PC-3 (cell line): ENCODE measurements at regions not wholly inside any gene's neighbourhood (a gene's known extent, or its start where the extent isn't known, plus 50 kb on each side); places are given as distances from the start of the nearest gene placed in this dataset.

Experiments used
- ATAC-seq: fragments of 200-7000 bp; cut with Tn5 transposase; 2 replicates; pipeline ENCODE4 v1.9.1; 2020; ENCODE audit warnings: mild to moderate bottlenecking, moderate library complexity
- BruUV-seq: library from RNA; stranded (reverse); fragments of 400-500 nt; replicated peaks from 2 replicates; lab custom pipeline; 2021; lab: Mats Ljungman, UMichigan
- CTCF ChIA-PET: fragments of 300-600 bp; sonication (Branson Sonifier 250); formaldehyde crosslinking; loops from one replicate; lab custom pipeline; 2022; ENCODE audit warnings: antibody characterized with exemption; lab: Charles Lee
- POLR2A ChIA-PET: fragments of 300-600 bp; sonication (Branson Sonifier 250); formaldehyde crosslinking; loops from one replicate; lab custom pipeline; 2022; ENCODE audit warnings: antibody characterized with exemption; ENCODE audit not compliant: unreplicated experiment; lab: Charles Lee
- DNase-seq: peaks from one replicate; pipeline ENCODE4 v3.0.0-alpha.2; 2015
- H2AFZ ChIP-seq: fragments of 300-600 bp; sonication (generic); 2 replicates; pipeline ENCODE4 v1.6.0; 2016; ENCODE audit warnings: antibody characterized with exemption, low read length
- H3F3A ChIP-seq: fragments of 300-600 bp; sonication (generic); one replicate; pipeline ENCODE4 v1.6.0; 2017; ENCODE audit warnings: antibody characterized with exemption, low read length, control low read depth, mild to moderate bottlenecking; ENCODE audit not compliant: unreplicated experiment
- H3K27ac ChIP-seq: fragments of 300-600 bp; sonication (generic); 2 replicates; pipeline ENCODE4 v1.5.1; 2016; ENCODE audit warnings: mild to moderate bottlenecking, low read length
- H3K27me3 ChIP-seq: fragments of 300-600 bp; sonication (generic); 2 replicates; pipeline ENCODE4 v1.6.1; 2016; ENCODE audit warnings: low read length, mixed read lengths
- H3K36me3 ChIP-seq: fragments of 300-600 bp; sonication (generic); 2 replicates; pipeline ENCODE4 v1.6.1; 2016; ENCODE audit warnings: low read depth, mixed run types, low read length, mixed read lengths
- H3K4me1 ChIP-seq: fragments of 300-600 bp; sonication (generic); 2 replicates; pipeline ENCODE4 v1.5.1; 2016; ENCODE audit warnings: low read length; ENCODE audit not compliant: insufficient read depth
- H3K4me2 ChIP-seq: fragments of 300-600 bp; sonication (generic); 2 replicates; pipeline ENCODE4 v1.6.0; 2016; ENCODE audit warnings: low read length
- H3K4me3 ChIP-seq: fragments of 300-600 bp; sonication (generic); 2 replicates; pipeline ENCODE4 v1.5.1; 2016; ENCODE audit warnings: mild to moderate bottlenecking, low read length, mixed read lengths
- H3K79me2 ChIP-seq: fragments of 300-600 bp; sonication (generic); 2 replicates; pipeline ENCODE4 v1.6.1; 2017; ENCODE audit warnings: low read length, mixed read lengths
- H3K9ac ChIP-seq: fragments of 300-600 bp; sonication (generic); 2 replicates; pipeline ENCODE4 v1.6.0; 2016; ENCODE audit warnings: mild to moderate bottlenecking, low read length
- H3K9me2 ChIP-seq: fragments of 300-600 bp; sonication (generic); replicated peaks from 2 replicates; pipeline ENCODE4 v1.6.1; 2016; ENCODE audit warnings: mixed run types, low read length, mixed read lengths
- H3K9me3 ChIP-seq: fragments of 300-600 bp; sonication (generic); 2 replicates; pipeline ENCODE4 v1.6.1; 2016; ENCODE audit warnings: low read length, mixed read lengths
- H4K20me1 ChIP-seq: fragments of 300-600 bp; sonication (generic); 2 replicates; pipeline ENCODE4 v1.6.1; 2016; ENCODE audit warnings: low read length, mixed read lengths
- CTCF ChIP-seq: fragments of 300-600 bp; sonication (generic); conservative IDR thresholded peaks from 2 replicates; pipeline ENCODE4 v1.5.1; 2017; ENCODE audit warnings: antibody characterized with exemption, low read depth, mild to moderate bottlenecking, low read length
- EZH2 ChIP-seq: fragments of 300-600 bp; sonication (generic); IDR thresholded peaks from one replicate; pipeline ENCODE4 v1.6.1; 2017; ENCODE audit warnings: antibody characterized with exemption, mild to moderate bottlenecking, low read length; ENCODE audit not compliant: unreplicated experiment
- EZH2phosphoT487 ChIP-seq: fragments of 300-600 bp; sonication (generic); IDR thresholded peaks from 2 replicates; pipeline ENCODE4 v1.6.1; 2018; ENCODE audit warnings: mild to moderate bottlenecking, antibody characterized with exemption, low read length, borderline replicate concordance
- intact Hi-C: fragments of 100-400 bp; cut with micrococcal nuclease; formaldehyde crosslinking; loops from 2 replicates; pipeline ENCODE4 v1.9.0; 2023

- Histone ChIP-seq H2AFZ (no peak overlapping the region), H3K4me2 (no peak overlapping the region), H3K79me2 (no peaks in the 10 kb centered on the region), H3K9me2 (no peaks in the 10 kb centered on the region), H4K20me1 (no peaks in the 10 kb centered on the region), H3K9me3 (no peaks in the 10 kb centered on the region), H3K27ac (no peak overlapping the region), H3F3A (no peaks in the 10 kb centered on the region), H3K36me3 (no peaks in the 10 kb centered on the region), H3K27me3 (peaks cover 13% of the 10 kb centered on the region; the same call in 1 of the 2 replicates), H3K4me1 (no peaks in the 10 kb centered on the region), H3K4me3 (no peak overlapping the region), H3K9ac (no peak overlapping the region)
- POLR2A ChIA-PET, result no interaction called here
- ATAC-seq, result peak; percentile 45; the same call in 1 of the 2 replicates
- CTCF ChIA-PET, result no interaction called here
- TF ChIP-seq CTCF (peak; percentile 84), EZH2phosphoT487 (no peak)
- DNase-seq, result peak; percentile 68
- intact Hi-C loops, result no loop called here
- no TSS peak for BruUV-seq
Observed at GRCh38 chr1:101506541-101507164, 269.8 kb downstream of the S1PR1 start.

DNA sequence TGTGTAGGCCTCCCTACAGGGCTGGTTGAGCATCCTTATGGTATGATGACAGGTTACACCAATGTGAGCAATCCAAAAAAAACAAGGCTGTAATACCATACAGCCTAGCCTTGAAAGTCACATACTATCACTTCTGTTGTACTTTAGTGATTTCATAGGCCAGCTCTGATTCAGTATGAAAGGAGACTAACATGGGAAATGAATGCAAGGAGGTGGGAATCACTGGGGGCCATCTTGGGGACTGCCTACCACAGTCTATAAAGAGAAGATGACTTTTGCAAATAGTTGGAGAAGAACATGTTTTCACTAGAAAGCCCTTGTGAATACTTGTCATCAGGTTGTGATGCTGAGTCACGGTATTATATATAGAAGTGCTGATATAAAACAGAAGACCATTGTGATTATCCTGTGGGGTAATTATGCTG is 270.7 kb downstream of the S1PR1 start:
- no peaks in the 10 kb centered on the region for H3K36me3 ChIP-seq
- BruUV-seq, result no TSS peak
- intact Hi-C loops, result no loop called here

More for the DNA sequence above, 270.7 kb downstream of the S1PR1 start:
- no peak overlapping the region for H3K9ac ChIP-seq
- ChIA-PET CTCF (no interaction called here), POLR2A (no interaction called here)
- H3K9me2 ChIP-seq, result no peaks in the 10 kb centered on the region
- H3K27me3 ChIP-seq, result peaks cover 17% of the 10 kb centered on the region; the same call in 1 of the 2 replicates
- DNase-seq (no peak), ATAC-seq (no peak)
- no peaks in the 10 kb centered on the region for H3F3A ChIP-seq
- no peaks in the 10 kb centered on the region for H4K20me1 ChIP-seq
- H3K79me2 ChIP-seq, result no peaks in the 10 kb centered on the region
- TF ChIP-seq EZH2phosphoT487 (no peak), CTCF (no peak), EZH2 (no peak)
- H3K9me3 ChIP-seq, result no peaks in the 10 kb centered on the region
- no peak overlapping the region for H2AFZ ChIP-seq
- H3K4me3 ChIP-seq, result no peak overlapping the region
- H3K27ac ChIP-seq, result no peak overlapping the region
- no peaks in the 10 kb centered on the region for H3K4me1 ChIP-seq
- no peak overlapping the region for H3K4me2 ChIP-seq
